Endodermal cell (in vitro differentiated cells): ENCODE measurements at regions not wholly inside any gene's neighbourhood (a gene's known extent, or its start where the extent isn't known, plus 50 kb on each side); places are given as distances from the start of the nearest gene placed in this dataset.

Experiments used
- DNase-seq: peaks from one replicate; pipeline ENCODE4 v3.0.0-alpha.2; 2017
- H3K27ac ChIP-seq: 2 replicates; pipeline ENCODE4 v1.5.1; 2013; ENCODE audit warnings: mild to moderate bottlenecking, low read depth, low read length, moderate library complexity
- H3K27me3 ChIP-seq: 2 replicates; pipeline ENCODE4 v1.6.1; 2013; ENCODE audit warnings: mild to moderate bottlenecking, low read length, moderate library complexity; ENCODE audit not compliant: insufficient read depth, control insufficient read depth, poor library complexity, severe bottlenecking
- H3K36me3 ChIP-seq: 2 replicates; pipeline ENCODE4 v1.7.0; 2013; ENCODE audit warnings: mild to moderate bottlenecking, low read length, moderate library complexity; ENCODE audit not compliant: control insufficient read depth, insufficient read depth
- H3K4me1 ChIP-seq: one replicate; pipeline ENCODE4 v1.7.0; 2013; ENCODE audit warnings: low read length; ENCODE audit not compliant: control insufficient read depth, insufficient read depth
- H3K4me3 ChIP-seq: 2 replicates; pipeline ENCODE4 v1.5.1; 2013; ENCODE audit warnings: mild to moderate bottlenecking, low read length, moderate library complexity
- H3K9ac ChIP-seq: 2 replicates; pipeline ENCODE4 v1.6.1; 2013; ENCODE audit warnings: mild to moderate bottlenecking, low read length, moderate library complexity; ENCODE audit not compliant: poor library complexity, severe bottlenecking; ENCODE audit errors: extremely low read depth
- H3K9me3 ChIP-seq: 2 replicates; pipeline ENCODE4 v1.6.1; 2013; ENCODE audit warnings: mild to moderate bottlenecking, low read length, moderate library complexity; ENCODE audit not compliant: control insufficient read depth
- H3K27ac Mint-ChIP-seq: 2 replicates; pipeline ENCODE4 v1.8.0; 2020; ENCODE audit warnings: mixed read lengths
- H3K27me3 Mint-ChIP-seq: 2 replicates; pipeline ENCODE4 v1.8.0; 2021; ENCODE audit warnings: mild to moderate bottlenecking, mixed read lengths; ENCODE audit not compliant: insufficient read depth
- H3K36me3 Mint-ChIP-seq: 2 replicates; pipeline ENCODE4 v1.8.0; 2020; ENCODE audit warnings: low read depth, mixed read lengths
- H3K4me1 Mint-ChIP-seq: 2 replicates; pipeline ENCODE4 v1.8.0; 2020; ENCODE audit warnings: mixed read lengths
- H3K4me3 Mint-ChIP-seq: 2 replicates; pipeline ENCODE4 v1.8.0; 2020; ENCODE audit warnings: mild to moderate bottlenecking, moderate library complexity, mixed read lengths
- H3K9me3 Mint-ChIP-seq: 2 replicates; pipeline ENCODE4 v1.8.0; 2020; ENCODE audit warnings: mild to moderate bottlenecking, mixed read lengths
- WGBS, 2 experiments: methylation state at CpG; one replicate each; pipeline versions ENCODE4 v1.1.5 to v1.1.7; 2013; ENCODE audit warnings: missing lambda C conversion rate in 2 of 2, mixed read lengths in 1 of 2; ENCODE audit not compliant: insufficient coverage in 1 of 2, insufficient read length in 1 of 2; 5-methylcytosine and 5-hydroxymethylcytosine counted together
- TF ChIP-seq, protein P1 (sequence below): fragments of 200-600 bp; sonication (generic); conservative IDR thresholded peaks from 2 replicates; pipeline ENCODE4 v1.5.0; 2021; ENCODE audit warnings: antibody characterized with exemption, mild to moderate bottlenecking

DNA sequence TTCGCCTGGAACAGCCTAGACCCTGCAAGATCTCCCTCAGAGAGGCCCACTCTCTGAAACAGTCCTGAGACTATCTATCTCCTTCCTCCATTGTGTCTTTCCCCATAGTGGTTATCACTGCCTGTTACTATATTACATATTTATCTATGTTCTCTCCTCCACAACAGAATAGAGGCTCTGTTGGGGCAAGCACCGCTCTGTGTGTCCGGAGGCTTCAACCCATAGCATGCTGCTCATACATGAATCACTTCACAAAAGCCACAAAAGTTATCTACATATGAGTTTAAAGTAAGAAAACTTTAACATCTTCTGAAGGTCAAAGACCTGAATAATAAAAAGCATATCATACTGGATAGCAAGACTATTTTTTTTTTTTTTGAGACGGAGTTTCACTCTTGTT, 242.1 kb upstream of the HS6ST1 start:
- Histone ChIP-seq H3K9me3 (no peaks in the 10 kb centered on the region), H3K27ac (no peak overlapping the region), H3K9ac (no peak overlapping the region), H3K27me3 (no peaks in the 10 kb centered on the region), H3K36me3 (no peaks in the 10 kb centered on the region), H3K4me1 (no peaks in the 10 kb centered on the region), H3K4me3 (no peak overlapping the region)
- DNase-seq, result no peak
- no peak overlapping the region for H3K27ac Mint-ChIP-seq
- no peaks in the 10 kb centered on the region for H3K4me1 Mint-ChIP-seq
- TF ChIP-seq, protein P1, sequence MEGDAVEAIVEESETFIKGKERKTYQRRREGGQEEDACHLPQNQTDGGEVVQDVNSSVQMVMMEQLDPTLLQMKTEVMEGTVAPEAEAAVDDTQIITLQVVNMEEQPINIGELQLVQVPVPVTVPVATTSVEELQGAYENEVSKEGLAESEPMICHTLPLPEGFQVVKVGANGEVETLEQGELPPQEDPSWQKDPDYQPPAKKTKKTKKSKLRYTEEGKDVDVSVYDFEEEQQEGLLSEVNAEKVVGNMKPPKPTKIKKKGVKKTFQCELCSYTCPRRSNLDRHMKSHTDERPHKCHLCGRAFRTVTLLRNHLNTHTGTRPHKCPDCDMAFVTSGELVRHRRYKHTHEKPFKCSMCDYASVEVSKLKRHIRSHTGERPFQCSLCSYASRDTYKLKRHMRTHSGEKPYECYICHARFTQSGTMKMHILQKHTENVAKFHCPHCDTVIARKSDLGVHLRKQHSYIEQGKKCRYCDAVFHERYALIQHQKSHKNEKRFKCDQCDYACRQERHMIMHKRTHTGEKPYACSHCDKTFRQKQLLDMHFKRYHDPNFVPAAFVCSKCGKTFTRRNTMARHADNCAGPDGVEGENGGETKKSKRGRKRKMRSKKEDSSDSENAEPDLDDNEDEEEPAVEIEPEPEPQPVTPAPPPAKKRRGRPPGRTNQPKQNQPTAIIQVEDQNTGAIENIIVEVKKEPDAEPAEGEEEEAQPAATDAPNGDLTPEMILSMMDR, result no peak
- H3K9me3 Mint-ChIP-seq, result no peaks in the 10 kb centered on the region
- H3K36me3 Mint-ChIP-seq, result no peaks in the 10 kb centered on the region
- H3K4me3 Mint-ChIP-seq, result no peak overlapping the region
- H3K27me3 Mint-ChIP-seq, result peaks cover 2% of the 10 kb centered on the region
- 98 to 100% methylated on average over 1 to 4 of the region's 4 CpGs for WGBS, 2 experiments

DNA sequence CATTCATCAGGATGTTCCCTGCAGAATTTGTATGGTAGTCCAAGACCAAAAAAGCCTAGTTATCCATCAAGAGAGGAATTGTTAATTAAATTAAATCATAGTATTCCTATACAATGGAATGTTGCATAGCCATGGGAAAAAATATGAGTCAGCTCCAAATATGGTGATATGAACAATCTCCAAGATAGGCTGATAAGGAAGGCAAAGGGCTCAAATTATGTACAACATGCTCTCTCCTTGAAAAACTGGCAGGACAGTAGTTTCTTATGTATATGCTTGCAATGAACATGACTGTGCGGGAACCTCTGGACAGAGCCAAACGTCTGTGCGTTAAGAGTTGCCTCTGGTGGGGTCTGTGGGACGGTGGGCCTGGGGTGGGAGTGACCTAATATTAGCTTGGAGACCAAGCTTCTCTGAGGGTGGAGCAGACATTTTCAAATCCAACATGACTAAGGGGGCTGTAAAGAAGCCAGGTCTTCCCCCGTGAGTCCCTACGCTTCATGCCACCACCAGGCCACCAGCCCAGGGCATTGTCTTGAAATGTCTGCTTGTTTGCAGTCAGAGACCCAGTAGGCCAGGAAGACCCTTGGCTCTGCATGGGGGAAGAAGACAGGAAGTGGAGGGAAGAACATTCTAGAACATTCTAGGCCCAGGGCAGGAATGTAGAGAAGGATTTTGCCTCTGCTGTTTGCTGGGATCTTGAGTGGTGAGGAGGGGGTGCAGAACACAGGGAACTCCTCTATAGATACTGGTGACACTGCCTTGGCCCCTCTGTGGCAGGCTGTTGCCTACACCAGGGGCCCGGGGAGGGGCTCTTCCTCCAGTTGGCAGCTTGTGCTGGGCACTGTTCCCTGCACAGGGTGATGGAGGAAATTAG, 244.0 kb upstream of the HS6ST1 start:
- Histone ChIP-seq H3K9me3 (no peaks in the 10 kb centered on the region), H3K4me1 (no peaks in the 10 kb centered on the region), H3K27ac (no peak overlapping the region), H3K9ac (no peak overlapping the region), H3K36me3 (no peaks in the 10 kb centered on the region), H3K27me3 (no peaks in the 10 kb centered on the region), H3K4me3 (no peak overlapping the region)
- Mint-ChIP-seq H3K9me3 (no peaks in the 10 kb centered on the region), H3K4me1 (no peaks in the 10 kb centered on the region), H3K27ac (no peak overlapping the region), H3K27me3 (peaks cover 2% of the 10 kb centered on the region), H3K36me3 (no peaks in the 10 kb centered on the region), H3K4me3 (no peak overlapping the region)
- DNase-seq, result no peak
- TF ChIP-seq, protein P1, result no peak
- WGBS, 2 experiments, result 91 to 97% methylated on average over 4 to 7 of the region's 7 CpGs

DNA sequence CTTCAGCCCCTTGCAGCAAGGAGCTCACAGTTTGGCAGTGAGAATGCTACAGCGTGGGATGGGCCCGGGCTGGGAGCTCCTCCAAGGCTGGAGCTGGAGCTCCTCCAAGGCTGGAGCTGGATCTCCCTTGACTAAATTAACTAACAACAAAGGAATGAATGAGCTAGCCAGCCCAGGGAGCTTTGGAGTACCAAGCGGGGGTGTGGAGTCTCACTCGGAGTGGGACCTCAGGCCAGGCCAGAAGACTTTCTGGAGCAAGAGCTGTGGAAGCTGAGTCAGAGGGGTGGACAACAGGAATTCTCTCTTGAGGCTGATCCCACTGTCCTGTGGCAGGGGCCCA, 244.7 kb upstream of the HS6ST1 start:
- 92 to 100% methylated on average over 1 to 4 of the region's 4 CpGs for WGBS, 2 experiments
- no peaks in the 10 kb centered on the region for H3K9me3 ChIP-seq
- Mint-ChIP-seq H3K36me3 (no peaks in the 10 kb centered on the region), H3K4me3 (no peak overlapping the region), H3K9me3 (no peaks in the 10 kb centered on the region), H3K27ac (no peak overlapping the region), H3K4me1 (no peaks in the 10 kb centered on the region), H3K27me3 (peaks cover 2% of the 10 kb centered on the region)
- no peak overlapping the region for H3K27ac ChIP-seq
- H3K36me3 ChIP-seq, result no peaks in the 10 kb centered on the region
- no peaks in the 10 kb centered on the region for H3K27me3 ChIP-seq
- no peaks in the 10 kb centered on the region for H3K4me1 ChIP-seq
- no peak overlapping the region for H3K9ac ChIP-seq
- no peak overlapping the region for H3K4me3 ChIP-seq
- TF ChIP-seq, protein P1, result no peak
- DNase-seq, result no peak
